ENCODE measurements at regions not wholly inside any gene's neighbourhood (a gene's known extent, or its start where the extent isn't known, plus 50 kb on each side); places are given as distances from the start of the nearest gene placed in this dataset.

- Mint-ChIP-seq H3K4me3 (ENCODE audit: unreplicated experiment) (no peak overlapping the region), H3K4me1 (ENCODE audit: low read depth, unreplicated experiment) (no peaks in the 10 kb centered on the region), H3K9me3 (ENCODE audit: unreplicated experiment) (no peaks in the 10 kb centered on the region), H3K27me3 (ENCODE audit: unreplicated experiment) (no peaks in the 10 kb centered on the region), H3K36me3 (ENCODE audit: unreplicated experiment) (no peaks in the 10 kb centered on the region), H3K27ac (ENCODE audit: unreplicated experiment) (no peak overlapping the region)
- DNase-seq: no peak
- TF ChIP-seq, protein P1, sequence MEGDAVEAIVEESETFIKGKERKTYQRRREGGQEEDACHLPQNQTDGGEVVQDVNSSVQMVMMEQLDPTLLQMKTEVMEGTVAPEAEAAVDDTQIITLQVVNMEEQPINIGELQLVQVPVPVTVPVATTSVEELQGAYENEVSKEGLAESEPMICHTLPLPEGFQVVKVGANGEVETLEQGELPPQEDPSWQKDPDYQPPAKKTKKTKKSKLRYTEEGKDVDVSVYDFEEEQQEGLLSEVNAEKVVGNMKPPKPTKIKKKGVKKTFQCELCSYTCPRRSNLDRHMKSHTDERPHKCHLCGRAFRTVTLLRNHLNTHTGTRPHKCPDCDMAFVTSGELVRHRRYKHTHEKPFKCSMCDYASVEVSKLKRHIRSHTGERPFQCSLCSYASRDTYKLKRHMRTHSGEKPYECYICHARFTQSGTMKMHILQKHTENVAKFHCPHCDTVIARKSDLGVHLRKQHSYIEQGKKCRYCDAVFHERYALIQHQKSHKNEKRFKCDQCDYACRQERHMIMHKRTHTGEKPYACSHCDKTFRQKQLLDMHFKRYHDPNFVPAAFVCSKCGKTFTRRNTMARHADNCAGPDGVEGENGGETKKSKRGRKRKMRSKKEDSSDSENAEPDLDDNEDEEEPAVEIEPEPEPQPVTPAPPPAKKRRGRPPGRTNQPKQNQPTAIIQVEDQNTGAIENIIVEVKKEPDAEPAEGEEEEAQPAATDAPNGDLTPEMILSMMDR (IDR thresholded peaks at IDR 0.05; ENCODE audit: partially characterized antibody, unreplicated experiment): no peak
Observed at GRCh38 chr9:79796411-79796810, 224.6 kb downstream of the TLE4 start.

DNA sequence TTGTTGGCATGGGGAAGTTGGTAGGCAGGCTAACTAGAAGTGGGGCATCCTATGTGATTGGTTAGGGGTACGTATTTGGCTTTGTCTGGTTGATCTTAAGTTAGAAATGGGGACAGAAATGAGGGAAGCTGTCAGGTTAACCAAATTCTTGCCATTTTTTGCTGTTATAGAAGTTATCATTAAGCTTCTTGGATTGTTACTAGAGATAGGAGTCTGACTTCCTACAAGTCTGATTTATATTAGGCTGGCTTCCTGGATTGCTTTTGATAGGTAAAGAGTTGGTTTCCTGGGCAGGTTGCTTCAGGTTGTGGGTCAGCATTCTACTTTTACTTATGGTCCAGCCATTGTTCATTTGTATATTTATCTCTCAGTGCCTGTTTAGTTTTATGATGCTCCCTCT lies 216.9 kb downstream of the TLE4 start:
- H3K4me1 Mint-ChIP-seq (ENCODE audit: low read depth, unreplicated experiment): peaks cover 4% of the 10 kb centered on the region
- H3K4me3 Mint-ChIP-seq (ENCODE audit: unreplicated experiment): no peak overlapping the region
- no peak overlapping the region for H3K27ac Mint-ChIP-seq (ENCODE audit: unreplicated experiment)
- no peaks in the 10 kb centered on the region for H3K36me3 Mint-ChIP-seq (ENCODE audit: unreplicated experiment)
- TF ChIP-seq, protein P1 (IDR thresholded peaks at IDR 0.05; ENCODE audit: partially characterized antibody, unreplicated experiment): no peak
- no peak for DNase-seq
- no peaks in the 10 kb centered on the region for H3K9me3 Mint-ChIP-seq (ENCODE audit: unreplicated experiment)
- no peaks in the 10 kb centered on the region for H3K27me3 Mint-ChIP-seq (ENCODE audit: unreplicated experiment)

DNA sequence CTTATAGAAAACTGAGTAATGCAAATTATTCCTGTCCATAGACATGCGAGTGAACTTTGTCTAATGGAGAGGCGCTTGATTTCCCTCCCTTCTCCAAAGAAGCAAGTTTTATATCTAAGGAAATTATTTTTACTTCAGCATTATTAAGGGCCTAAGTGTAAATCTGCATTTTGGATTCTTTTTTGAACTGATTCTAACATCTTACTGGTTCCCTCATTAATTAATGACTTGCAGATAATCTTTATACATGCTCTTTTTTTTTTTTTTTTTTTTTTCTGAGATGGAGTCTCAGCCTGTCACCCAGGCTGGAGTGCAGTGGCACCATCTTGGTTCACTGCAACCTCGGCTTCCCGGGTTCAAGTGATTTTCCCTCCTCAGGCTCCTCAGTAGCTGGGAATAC lies 209.5 kb downstream of the TLE4 start:
- Mint-ChIP-seq H3K4me1 (ENCODE audit: low read depth, unreplicated experiment) (no peaks in the 10 kb centered on the region), H3K9me3 (ENCODE audit: unreplicated experiment) (no peaks in the 10 kb centered on the region), H3K27me3 (ENCODE audit: unreplicated experiment) (peaks cover 2% of the 10 kb centered on the region), H3K27ac (ENCODE audit: unreplicated experiment) (no peak overlapping the region), H3K36me3 (ENCODE audit: unreplicated experiment) (no peaks in the 10 kb centered on the region), H3K4me3 (ENCODE audit: unreplicated experiment) (no peak overlapping the region)
- DNase-seq: no peak
- TF ChIP-seq, protein P1 (IDR thresholded peaks at IDR 0.05; ENCODE audit: partially characterized antibody, unreplicated experiment): no peak

GRCh38 chr9:79780559-79780958 lies 208.8 kb downstream of the TLE4 start:
- H3K36me3 Mint-ChIP-seq (ENCODE audit: unreplicated experiment): no peaks in the 10 kb centered on the region
- H3K27ac Mint-ChIP-seq (ENCODE audit: unreplicated experiment): no peak overlapping the region
- no peaks in the 10 kb centered on the region for H3K9me3 Mint-ChIP-seq (ENCODE audit: unreplicated experiment)
- no peak for DNase-seq
- no peak overlapping the region for H3K4me3 Mint-ChIP-seq (ENCODE audit: unreplicated experiment)
- TF ChIP-seq, protein P1 (IDR thresholded peaks at IDR 0.05; ENCODE audit: partially characterized antibody, unreplicated experiment): no peak
- H3K27me3 Mint-ChIP-seq (ENCODE audit: unreplicated experiment): peaks cover 4% of the 10 kb centered on the region
- H3K4me1 Mint-ChIP-seq (ENCODE audit: low read depth, unreplicated experiment): no peaks in the 10 kb centered on the region

- TF ChIP-seq, protein P1 (IDR thresholded peaks at IDR 0.05; ENCODE audit: partially characterized antibody, unreplicated experiment): no peak
- H3K4me1 Mint-ChIP-seq (ENCODE audit: low read depth, unreplicated experiment): no peaks in the 10 kb centered on the region
- no peaks in the 10 kb centered on the region for H3K36me3 Mint-ChIP-seq (ENCODE audit: unreplicated experiment)
- H3K27ac Mint-ChIP-seq (ENCODE audit: unreplicated experiment): no peak overlapping the region
- no peak for DNase-seq
- H3K27me3 Mint-ChIP-seq (ENCODE audit: unreplicated experiment): peaks cover 4% of the 10 kb centered on the region
- H3K9me3 Mint-ChIP-seq (ENCODE audit: unreplicated experiment): no peaks in the 10 kb centered on the region
- H3K4me3 Mint-ChIP-seq (ENCODE audit: unreplicated experiment): no peak overlapping the region
Observed at GRCh38 chr9:79779901-79780300, 208.1 kb downstream of the TLE4 start.
